Testis (tissue), 2 donors: ENCODE measurements at regions not wholly inside any gene's neighbourhood (a gene's known extent, or its start where the extent isn't known, plus 50 kb on each side); places are given as distances from the start of the nearest gene placed in this dataset.

Experiments
- DNase-seq: peaks from one replicate; pipeline ENCODE4 v3.0.0-alpha.2; 2019
- H3K27ac ChIP-seq, 2 donors: fragments of 200-600 bp; sonication (generic); one replicate each; pipeline ENCODE4 v1.5.1; 2019
- H3K27me3 ChIP-seq: fragments of 200-600 bp; sonication (generic); one replicate; pipeline ENCODE4 v1.5.1; 2019
- H3K36me3 ChIP-seq: fragments of 200-600 bp; sonication (generic); one replicate; pipeline ENCODE4 v1.5.1; 2017; ENCODE audit warnings: low read depth; ENCODE audit errors: missing control alignments
- H3K4me1 ChIP-seq: fragments of 200-600 bp; sonication (generic); one replicate; pipeline ENCODE4 v1.5.1; 2019
- H3K4me3 ChIP-seq, 2 donors: fragments of 200-600 bp; sonication (generic); one replicate each; pipeline ENCODE4 v1.5.1; 2017 to 2019
- H3K9me3 ChIP-seq: fragments of 200-600 bp; sonication (generic); one replicate; pipeline ENCODE4 v1.5.1; 2017
- CTCF ChIP-seq, 3 experiments: fragments of 450-650 bp in 2 of 3; fragments of 200-600 bp in 1 of 3; sonication (generic) in 1 of 3; IDR thresholded peaks; one replicate each; pipeline ENCODE4 v1.5.1; 2016 to 2019; ENCODE audit warnings: antibody characterized with exemption in 3 of 3, mild to moderate bottlenecking in 2 of 3, moderate library complexity in 1 of 3
- POLR2A ChIP-seq: fragments of 450-650 bp; IDR thresholded peaks from one replicate; pipeline ENCODE4 v1.6.1; 2017; ENCODE audit warnings: antibody characterized with exemption, mild to moderate bottlenecking, moderate library complexity
- whole genome bisulfite sequencing, 2 donors: methylation state at CpG; one replicate each; pipeline ENCODE4 v1.1.5; 2018; 5-methylcytosine and 5-hydroxymethylcytosine counted together
- intact Hi-C: fragments of 100-400 bp; cut with DNase I; formaldehyde crosslinking; loops from one replicate; pipeline ENCODE4 v1.15.1; 2023; ENCODE audit warnings: low total_unique reads

- TF ChIP-seq CTCF (IDR thresholded peaks at IDR 0.05) (no peak), POLR2A (no peak)
- Histone ChIP-seq H3K4me3 (no peak overlapping the region), H3K36me3 (no peaks in the 10 kb centered on the region), H3K4me1 (no peaks in the 10 kb centered on the region), H3K27ac (no peak overlapping the region), H3K27me3 (no peaks in the 10 kb centered on the region), H3K9me3 (no peaks in the 10 kb centered on the region)
- DNase-seq = no peak
- 72 to 80% methylated on average over 3 of the region's 3 CpGs for WGBS, 2 donors
- intact Hi-C loops = no loop called here
Observed at GRCh38 chr1:187956975-187957374, 1128.2 kb downstream of the PLA2G4A start.

GRCh38 chr1:187958207-187958606 lies 1129.5 kb downstream of the PLA2G4A start:
- no peak for TF ChIP-seq POLR2A
- no peak for TF ChIP-seq CTCF (IDR thresholded peaks at IDR 0.05)
- Histone ChIP-seq H3K4me1 (no peaks in the 10 kb centered on the region), H3K27me3 (no peaks in the 10 kb centered on the region), H3K27ac (no peak overlapping the region), H3K9me3 (no peaks in the 10 kb centered on the region), H3K36me3 (no peaks in the 10 kb centered on the region), H3K4me3 (no peak overlapping the region)
- intact Hi-C loops = no loop called here
- no peak for DNase-seq
- 83 to 93% methylated on average over 6 of the region's 6 CpGs for WGBS, 2 donors

GRCh38 chr1:187959062-187959461 lies 1130.3 kb downstream of the PLA2G4A start:
- TF ChIP-seq POLR2A (no peak), CTCF (IDR thresholded peaks at IDR 0.05) (no peak)
- intact Hi-C loops = no loop called here
- H3K4me3 ChIP-seq = no peak overlapping the region
- no peaks in the 10 kb centered on the region for H3K9me3 ChIP-seq
- H3K4me1 ChIP-seq = no peaks in the 10 kb centered on the region
- no peaks in the 10 kb centered on the region for H3K27me3 ChIP-seq
- no peaks in the 10 kb centered on the region for H3K36me3 ChIP-seq
- no peak overlapping the region for H3K27ac ChIP-seq
- no peak for DNase-seq
- WGBS, 2 donors = 78 to 81% methylated on average over 3 of the region's 3 CpGs

GRCh38 chr1:187960125-187960638 lies 1131.4 kb downstream of the PLA2G4A start:
- Histone ChIP-seq H3K4me3 (no peak overlapping the region), H3K36me3 (no peaks in the 10 kb centered on the region), H3K9me3 (no peaks in the 10 kb centered on the region), H3K4me1 (no peaks in the 10 kb centered on the region), H3K27ac (no peak overlapping the region), H3K27me3 (no peaks in the 10 kb centered on the region)
- intact Hi-C loops = no loop called here
- 91 to 92% methylated on average over 3 of the region's 3 CpGs for WGBS, 2 donors
- TF ChIP-seq CTCF (IDR thresholded peaks at IDR 0.05) (no peak), POLR2A (no peak)
- no peak for DNase-seq

- 65% methylated on average over 1 of the region's 1 CpG for WGBS, 2 donors
- H3K27me3 ChIP-seq = no peaks in the 10 kb centered on the region
- DNase-seq = no peak
- H3K9me3 ChIP-seq = no peaks in the 10 kb centered on the region
- intact Hi-C loops = no loop called here
- TF ChIP-seq CTCF (IDR thresholded peaks at IDR 0.05) (no peak), POLR2A (no peak)
- H3K4me3 ChIP-seq = no peak overlapping the region
- H3K4me1 ChIP-seq = no peaks in the 10 kb centered on the region
- no peak overlapping the region for H3K27ac ChIP-seq
- H3K36me3 ChIP-seq = no peaks in the 10 kb centered on the region
Observed at GRCh38 chr1:187961895-187962294, 1133.1 kb downstream of the PLA2G4A start.
